GM18861 (cell line): ENCODE measurements at regions not wholly inside any gene's neighbourhood (a gene's known extent, or its start where the extent isn't known, plus 50 kb on each side); places are given as distances from the start of the nearest gene placed in this dataset.
A peak's percentile ranks its signal among the peaks of the same experiment; 100 is the strongest.

ENCODE experiments used
- ATAC-seq: cut with Tn5 transposase; IDR thresholded peaks from one replicate; pipeline ENCODE4 v1.9.1; 2021; ENCODE audit not compliant: unreplicated experiment

DNA sequence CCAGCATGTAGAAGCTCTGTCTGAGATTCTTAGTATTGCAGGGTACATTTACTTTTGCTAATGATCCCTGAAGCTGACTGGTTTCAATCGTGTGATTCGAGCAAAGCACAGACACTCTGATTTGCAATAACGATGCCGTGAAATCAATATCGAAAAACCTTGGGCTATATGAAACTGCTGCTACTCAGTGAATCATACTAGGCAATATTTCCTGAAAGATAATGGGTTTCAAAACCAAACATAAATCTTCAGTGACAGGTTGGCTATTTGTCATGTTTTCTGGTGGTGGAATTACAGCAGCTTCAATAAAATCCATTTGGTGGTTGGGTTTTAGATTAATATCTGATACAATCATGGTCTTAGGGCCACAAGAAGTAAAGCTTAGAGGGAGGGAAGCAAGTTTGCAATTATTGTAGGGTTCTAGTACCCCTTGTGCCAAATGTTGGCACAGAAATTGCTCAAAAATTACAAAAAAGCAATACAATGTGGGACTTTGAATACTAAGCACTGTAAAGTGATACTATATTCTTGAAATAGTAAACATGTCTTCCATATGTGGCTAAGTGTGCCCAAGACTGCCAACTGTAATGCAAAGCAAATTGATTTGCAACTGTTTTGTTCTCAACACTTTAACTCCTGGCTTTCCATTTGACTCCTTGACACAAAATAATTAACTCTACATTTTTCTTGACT is 112.4 kb upstream of the JAZF1 start:
- ATAC-seq, result no peak

- ATAC-seq, result no peak
Measured at GRCh38 chr7:28293527-28293835, 112.9 kb upstream of the JAZF1 start.

DNA sequence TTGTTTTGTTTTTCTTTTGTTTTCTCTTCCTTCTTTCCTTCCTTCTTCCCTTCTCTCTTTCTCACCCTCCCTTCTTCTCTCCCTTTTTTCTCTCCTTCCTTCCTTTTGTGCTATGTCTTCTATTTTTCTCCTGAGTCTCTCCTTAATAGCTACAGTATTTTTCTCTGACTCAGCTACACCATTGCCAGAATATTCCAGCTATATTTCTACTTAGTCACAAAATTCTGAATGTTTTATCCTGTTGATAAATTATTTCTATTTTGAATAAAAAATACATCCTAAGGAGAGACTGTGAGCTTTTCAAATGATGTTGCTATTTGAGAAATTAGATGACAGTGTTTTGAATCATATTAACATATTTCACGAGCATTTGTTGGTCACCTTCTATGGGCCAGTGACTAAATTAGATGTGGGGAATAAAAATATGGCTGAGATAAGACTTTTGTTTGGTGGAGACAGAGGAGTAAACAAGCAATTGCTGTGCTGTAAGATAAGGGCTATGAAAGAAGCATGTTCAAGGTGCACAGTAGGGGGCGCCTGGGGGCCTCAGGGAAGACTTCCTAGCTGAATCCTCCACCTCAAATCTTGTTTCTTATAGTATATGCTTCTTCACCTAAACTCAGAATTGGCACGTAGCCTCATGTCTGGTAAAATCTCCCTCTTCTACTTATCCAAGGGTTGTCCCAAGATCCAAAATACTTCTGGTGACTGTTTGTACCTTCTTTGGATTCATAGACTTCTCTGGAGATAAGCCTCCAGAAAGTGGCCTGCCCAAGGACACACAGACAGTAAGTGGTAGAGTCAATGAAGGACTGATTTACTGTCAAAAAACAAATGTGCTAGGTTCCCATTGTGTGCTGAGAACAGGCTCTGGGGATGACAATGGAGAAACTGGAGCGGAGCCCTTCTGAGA is 115.5 kb upstream of the CREB5 start:
- ATAC-seq, result no peak

DNA sequence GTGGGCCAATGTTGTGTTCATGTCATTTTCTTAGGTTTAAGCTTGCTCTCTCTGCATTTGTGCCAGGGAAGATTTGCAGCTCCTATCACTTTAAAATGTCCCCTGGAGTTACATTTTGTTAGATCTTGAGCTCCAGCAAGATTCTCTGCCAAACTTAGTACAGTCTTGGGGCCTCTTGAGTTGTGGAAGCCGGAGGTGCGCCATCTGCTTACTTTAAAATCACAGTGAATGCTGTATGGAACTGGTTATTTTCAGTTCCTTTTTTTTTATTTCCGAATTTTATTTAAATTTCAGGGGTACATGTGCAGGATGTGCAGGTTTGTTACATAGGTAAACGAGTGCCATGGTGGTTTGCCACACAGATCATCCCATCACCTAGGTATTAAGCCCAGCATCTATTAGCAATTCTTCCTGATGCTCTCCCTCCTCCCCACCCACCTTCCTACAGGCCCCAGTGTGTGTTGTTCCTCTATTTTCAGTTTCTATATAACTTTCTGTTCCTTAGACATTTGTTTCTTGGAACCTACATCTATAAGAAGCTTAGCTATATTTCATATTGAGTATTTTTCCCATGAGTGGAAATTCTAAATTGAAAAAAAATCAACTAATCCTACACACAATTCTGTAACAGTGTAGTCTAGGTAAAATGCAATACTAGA is 114.4 kb upstream of the CREB5 start:
- peak; percentile 54 for ATAC-seq

DNA sequence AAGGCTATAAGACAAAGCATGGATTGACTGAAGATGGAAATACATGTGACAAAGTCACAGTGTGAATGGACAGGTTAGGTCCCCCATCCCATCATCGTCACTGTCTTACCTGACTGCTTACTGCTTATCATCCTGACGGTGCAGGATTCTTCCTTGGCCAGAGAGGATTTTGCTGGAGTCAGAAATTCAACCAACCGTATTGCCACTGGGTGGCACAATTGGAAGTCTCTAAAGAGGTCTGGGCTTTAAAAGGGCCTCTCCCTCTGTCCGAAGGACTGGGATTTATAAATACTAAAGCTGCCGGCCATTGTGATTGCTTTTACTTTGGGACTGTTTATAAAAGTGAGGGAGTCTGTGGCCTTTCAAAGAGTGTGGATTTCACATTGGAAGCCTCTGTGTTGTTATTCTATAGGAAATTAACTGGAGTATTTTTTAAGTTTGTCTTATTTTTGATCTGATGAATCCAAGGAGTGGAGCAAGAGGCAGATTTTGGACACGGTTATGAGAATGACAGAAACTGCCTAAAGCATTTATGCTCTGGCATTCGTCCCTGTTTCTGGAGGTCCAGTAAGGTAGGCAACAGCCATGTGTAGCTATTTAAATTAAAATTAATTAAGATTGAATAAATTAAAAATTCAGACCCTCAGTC is 113.3 kb upstream of the CREB5 start:
- no peak for ATAC-seq

GRCh38 chr7:28299556-28299955 is 112.8 kb upstream of the CREB5 start:
- no peak for ATAC-seq

- ATAC-seq, result no peak
Measured at GRCh38 chr7:28300488-28300887, 111.8 kb upstream of the CREB5 start.

GRCh38 chr7:28301148-28301641 is 111.1 kb upstream of the CREB5 start:
- no peak for ATAC-seq

- no peak for ATAC-seq
Measured at GRCh38 chr7:28304290-28304689, 108.0 kb upstream of the CREB5 start.

DNA sequence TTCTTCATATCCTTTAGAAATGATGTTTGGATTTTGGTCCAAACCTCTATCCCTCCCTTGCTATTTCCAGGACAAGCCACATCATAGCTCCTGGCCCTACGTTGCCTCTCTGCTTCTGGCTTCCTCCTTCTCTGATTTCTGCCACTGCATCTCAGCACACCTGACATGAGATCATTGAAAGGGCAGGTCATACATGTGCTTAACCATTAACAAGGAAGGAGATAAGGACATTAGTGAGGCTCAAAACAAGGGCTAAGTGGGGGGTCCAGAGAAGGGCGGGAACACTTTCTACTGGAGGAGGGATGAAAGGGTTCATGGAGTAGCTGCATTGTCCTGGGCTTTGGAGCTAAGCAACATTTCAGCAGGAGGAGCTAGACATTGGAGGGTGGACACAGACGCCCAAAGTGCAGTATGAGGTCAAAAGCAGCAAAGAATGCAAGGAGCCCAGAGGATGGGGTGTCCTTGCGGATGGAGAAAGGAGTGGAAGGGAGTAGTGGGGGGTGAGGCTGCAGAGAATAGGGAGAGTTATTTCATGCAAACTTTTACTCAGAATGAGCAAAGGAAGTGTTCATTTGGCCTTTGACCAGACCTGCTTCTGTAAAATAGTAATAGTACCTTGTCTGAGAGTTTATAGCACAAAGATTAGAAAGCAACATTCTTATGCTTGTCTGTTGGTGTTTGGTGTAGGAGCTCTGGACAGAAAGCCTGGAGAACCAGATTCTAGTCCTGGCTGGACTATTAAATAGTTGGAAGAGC is 102.4 kb upstream of the CREB5 start:
- ATAC-seq, result no peak

DNA sequence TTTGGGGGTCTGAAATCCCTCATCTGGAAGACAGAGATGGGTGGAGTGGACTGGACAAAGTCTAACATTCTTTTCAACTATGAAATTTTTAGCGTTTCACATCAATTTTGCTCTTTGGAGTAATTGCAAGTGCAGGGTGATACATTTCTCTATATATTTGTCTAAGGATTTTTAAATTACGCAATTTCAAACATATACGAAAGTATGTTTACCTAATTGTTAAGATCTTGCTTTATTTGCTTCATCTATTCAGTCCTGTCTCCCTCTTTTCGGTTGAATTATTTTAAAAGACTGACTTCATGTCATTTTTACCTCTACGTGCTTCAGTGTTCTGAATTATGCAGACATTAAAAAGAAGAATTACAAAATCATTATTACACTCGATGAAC is 101.9 kb upstream of the CREB5 start:
- ATAC-seq, result no peak

GRCh38 chr7:28311670-28312069 is 100.6 kb upstream of the CREB5 start:
- ATAC-seq, result no peak

DNA sequence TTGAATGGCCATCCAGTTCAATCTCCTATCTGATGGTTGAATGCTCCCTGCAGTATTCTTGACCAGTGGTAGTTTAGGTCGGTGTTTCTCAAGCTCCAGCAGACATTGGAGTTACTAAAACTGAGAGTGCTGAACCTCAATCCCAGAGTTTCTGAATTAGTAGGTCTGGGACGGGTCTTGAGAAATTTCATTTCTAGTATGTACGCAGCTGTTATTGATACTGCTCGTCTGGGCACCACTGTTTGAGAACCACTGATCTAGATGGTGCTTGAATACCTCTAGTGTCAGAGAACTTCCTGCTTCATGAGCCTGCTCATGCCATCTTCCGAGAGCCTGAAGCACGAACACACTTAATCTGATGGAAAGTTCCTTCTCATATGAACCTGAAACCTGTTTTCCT is 99.4 kb upstream of the CREB5 start:
- ATAC-seq, result no peak

DNA sequence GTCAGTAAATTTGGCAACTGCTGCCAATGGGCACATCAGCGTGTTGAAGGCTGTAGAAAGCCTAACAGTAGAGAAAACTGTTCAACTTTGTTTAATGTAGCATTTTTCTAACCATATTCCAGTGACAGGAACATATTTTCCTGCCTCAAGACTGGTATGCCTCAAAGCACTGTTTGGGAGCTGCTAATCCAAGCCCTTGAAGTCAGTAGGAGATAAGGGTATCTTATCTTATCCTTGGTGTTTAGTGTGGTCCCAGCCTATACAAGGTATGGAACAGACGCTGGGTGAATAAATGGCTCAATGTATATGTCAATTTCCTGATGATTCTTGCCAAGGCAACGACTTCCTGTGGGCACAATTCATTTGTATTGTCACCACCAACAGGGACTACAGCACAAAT is 97.5 kb upstream of the CREB5 start:
- no peak for ATAC-seq

DNA sequence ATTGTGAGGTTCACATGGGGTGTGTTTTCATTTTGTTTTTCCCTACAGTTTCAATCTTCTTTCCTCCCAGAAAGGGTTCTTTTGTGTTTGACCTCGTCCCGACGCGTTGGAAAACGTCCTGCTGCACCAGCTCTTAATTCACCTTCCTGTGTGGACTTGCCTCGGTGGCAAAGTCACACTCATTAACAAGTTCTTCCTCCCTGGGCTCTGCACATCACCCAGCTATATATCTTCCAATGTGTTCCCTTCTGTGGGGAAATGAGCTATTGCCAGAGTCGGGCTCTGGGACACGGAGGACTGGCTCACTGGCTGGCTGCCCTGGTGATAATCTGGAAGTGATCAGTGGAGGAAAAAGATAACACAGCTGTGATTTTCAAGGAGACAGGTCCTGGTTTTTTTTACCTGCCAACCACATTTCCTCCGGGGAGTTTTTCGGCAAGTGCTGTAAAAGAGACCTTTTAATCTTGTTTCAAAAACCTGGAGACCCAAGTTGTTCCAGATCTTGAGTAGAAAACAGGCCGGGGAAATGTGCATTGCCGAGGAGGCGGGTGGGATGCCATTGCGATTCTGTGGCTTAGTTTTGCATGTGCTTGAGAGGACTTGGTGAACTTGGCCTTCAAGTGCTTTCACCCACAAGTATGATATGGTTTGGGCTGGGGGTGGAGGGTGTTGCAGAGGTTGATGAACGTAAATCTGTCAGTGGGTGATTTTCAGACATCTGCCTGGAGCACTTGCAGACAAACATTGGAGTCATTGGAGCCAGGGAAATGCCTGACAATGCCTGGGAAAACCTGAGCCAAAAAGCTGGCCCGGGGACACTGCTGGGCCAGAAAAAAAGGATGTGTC is 96.5 kb upstream of the CREB5 start:
- no peak for ATAC-seq

GRCh38 chr7:28316489-28316888 is 95.8 kb upstream of the CREB5 start:
- ATAC-seq, result no peak

DNA sequence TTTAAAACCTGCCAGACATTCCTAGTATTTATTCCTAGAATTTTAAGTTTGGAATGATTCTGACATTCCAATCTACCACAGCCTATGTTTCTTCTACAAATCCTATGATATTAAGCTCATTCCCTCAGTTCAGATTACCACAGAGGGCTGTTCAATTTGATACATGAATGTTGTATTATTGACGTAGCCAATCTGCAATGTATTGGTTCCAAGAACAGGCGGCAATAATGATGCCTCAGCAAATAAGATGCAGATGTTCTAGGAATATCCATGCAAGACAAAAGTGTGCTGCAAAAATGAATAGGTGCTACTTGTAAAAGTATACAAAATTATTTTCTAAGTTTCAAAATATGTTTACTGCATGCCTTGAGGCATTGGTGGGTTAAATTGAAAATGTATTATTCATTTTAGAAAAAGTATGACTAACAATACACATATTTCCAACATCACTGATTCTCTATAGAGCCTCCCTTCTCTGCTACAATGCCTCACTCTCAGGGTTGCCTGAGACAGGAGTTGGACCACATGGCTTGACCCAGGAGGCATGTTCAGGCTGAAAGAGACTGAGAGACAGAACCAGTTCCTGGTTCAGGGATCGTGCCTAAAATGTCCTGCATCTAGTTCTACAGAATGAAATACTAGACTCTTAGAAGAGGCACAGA is 94.1 kb upstream of the CREB5 start:
- no peak for ATAC-seq

GRCh38 chr7:28323833-28324232 is 88.5 kb upstream of the CREB5 start:
- no peak for ATAC-seq

GRCh38 chr7:28328146-28328545 is 84.2 kb upstream of the CREB5 start:
- ATAC-seq, result no peak
